ENCODE measurements at regions not wholly inside any gene's neighbourhood (a gene's known extent, or its start where the extent isn't known, plus 50 kb on each side); places are given as distances from the start of the nearest gene placed in this dataset.

DNA sequence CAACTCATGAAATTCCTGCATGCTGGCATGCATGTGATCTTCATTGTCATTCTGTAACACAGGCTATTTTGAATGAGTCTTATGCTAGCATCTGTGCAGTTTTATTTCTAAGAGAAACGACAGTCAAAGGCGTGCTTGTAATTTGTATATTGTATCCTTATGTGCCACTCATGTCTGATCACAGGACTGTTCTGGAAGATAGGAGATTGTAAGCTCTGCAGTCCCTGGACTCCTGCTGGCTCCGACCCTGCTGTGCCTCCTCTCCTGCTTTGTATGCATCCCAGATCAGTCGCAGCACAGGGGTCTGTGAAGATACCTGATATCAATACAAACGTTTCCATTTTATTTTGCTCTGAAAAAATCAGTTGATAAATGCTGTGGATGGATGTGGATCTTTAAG lies 653.1 kb downstream of the LIG4 start:
- Histone ChIP-seq H3K9me3 (replicated peaks) (no peaks in the 10 kb centered on the region), H3K4me3 (no peak overlapping the region), H3K27ac (replicated peaks) (no peak overlapping the region), H3K36me3 (no peaks in the 10 kb centered on the region), H3K4me1 (no peaks in the 10 kb centered on the region), H3K27me3 (ENCODE audit: low read depth) (no peaks in the 10 kb centered on the region)
- DNase-seq, result no peak
- intact Hi-C loops (cut with micrococcal nuclease), result no loop called here
- TF ChIP-seq, protein P1, sequence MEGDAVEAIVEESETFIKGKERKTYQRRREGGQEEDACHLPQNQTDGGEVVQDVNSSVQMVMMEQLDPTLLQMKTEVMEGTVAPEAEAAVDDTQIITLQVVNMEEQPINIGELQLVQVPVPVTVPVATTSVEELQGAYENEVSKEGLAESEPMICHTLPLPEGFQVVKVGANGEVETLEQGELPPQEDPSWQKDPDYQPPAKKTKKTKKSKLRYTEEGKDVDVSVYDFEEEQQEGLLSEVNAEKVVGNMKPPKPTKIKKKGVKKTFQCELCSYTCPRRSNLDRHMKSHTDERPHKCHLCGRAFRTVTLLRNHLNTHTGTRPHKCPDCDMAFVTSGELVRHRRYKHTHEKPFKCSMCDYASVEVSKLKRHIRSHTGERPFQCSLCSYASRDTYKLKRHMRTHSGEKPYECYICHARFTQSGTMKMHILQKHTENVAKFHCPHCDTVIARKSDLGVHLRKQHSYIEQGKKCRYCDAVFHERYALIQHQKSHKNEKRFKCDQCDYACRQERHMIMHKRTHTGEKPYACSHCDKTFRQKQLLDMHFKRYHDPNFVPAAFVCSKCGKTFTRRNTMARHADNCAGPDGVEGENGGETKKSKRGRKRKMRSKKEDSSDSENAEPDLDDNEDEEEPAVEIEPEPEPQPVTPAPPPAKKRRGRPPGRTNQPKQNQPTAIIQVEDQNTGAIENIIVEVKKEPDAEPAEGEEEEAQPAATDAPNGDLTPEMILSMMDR (IDR thresholded peaks at IDR 0.05; ENCODE audit: borderline replicate concordance), result no peak

DNA sequence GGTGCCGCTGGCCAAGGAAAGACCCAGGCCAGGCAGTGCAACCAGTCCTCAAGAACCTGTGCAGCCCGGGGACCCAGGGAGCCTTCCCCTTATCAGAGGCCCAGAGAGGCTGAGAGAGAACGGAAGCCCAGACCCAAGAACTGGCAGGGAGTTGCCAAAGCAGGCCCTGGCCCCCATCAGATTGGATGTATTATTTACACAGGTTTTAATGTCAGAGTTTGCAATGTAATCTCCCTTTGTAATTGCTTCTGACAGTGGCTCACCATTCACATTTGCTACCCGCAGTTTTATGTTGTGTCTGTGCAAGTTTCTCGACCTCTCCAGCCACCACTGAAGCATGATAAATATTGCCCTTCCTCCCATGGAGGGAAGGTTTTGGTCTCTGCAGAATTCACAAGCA lies 660.9 kb downstream of the LIG4 start:
- Histone ChIP-seq H3K9me3 (replicated peaks) (no peaks in the 10 kb centered on the region), H3K27me3 (ENCODE audit: low read depth) (no peaks in the 10 kb centered on the region), H3K4me1 (no peaks in the 10 kb centered on the region), H3K27ac (replicated peaks) (no peak overlapping the region), H3K36me3 (no peaks in the 10 kb centered on the region), H3K4me3 (no peak overlapping the region)
- DNase-seq, result no peak
- intact Hi-C loops (cut with micrococcal nuclease), result no loop called here
- TF ChIP-seq, protein P1 (IDR thresholded peaks at IDR 0.05; ENCODE audit: borderline replicate concordance), result no peak

DNA sequence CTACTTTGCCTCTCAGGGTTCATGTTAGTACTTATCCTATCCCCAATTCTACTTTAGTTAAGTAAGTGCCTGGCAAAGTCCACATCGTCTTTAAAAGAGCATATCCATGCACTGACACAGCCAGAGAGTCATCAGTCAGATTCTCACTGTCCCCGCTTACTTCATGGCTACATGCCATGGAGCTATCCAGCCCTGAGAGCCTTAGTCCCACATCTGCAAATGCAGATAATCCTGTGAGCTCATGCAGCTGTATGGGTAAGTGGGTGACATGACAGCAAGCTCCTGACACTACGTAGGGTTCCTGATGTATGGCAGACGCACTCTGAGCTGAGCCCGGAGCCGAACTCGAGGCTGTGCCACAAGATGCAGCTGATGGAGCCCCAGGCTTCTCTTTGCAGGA lies 661.5 kb downstream of the LIG4 start:
- Histone ChIP-seq H3K9me3 (replicated peaks) (no peaks in the 10 kb centered on the region), H3K36me3 (no peaks in the 10 kb centered on the region), H3K27me3 (ENCODE audit: low read depth) (no peaks in the 10 kb centered on the region), H3K4me3 (no peak overlapping the region), H3K27ac (replicated peaks) (no peak overlapping the region), H3K4me1 (no peaks in the 10 kb centered on the region)
- TF ChIP-seq, protein P1 (IDR thresholded peaks at IDR 0.05; ENCODE audit: borderline replicate concordance), result no peak
- no peak for DNase-seq
- intact Hi-C loops (cut with micrococcal nuclease), result no loop called here

DNA sequence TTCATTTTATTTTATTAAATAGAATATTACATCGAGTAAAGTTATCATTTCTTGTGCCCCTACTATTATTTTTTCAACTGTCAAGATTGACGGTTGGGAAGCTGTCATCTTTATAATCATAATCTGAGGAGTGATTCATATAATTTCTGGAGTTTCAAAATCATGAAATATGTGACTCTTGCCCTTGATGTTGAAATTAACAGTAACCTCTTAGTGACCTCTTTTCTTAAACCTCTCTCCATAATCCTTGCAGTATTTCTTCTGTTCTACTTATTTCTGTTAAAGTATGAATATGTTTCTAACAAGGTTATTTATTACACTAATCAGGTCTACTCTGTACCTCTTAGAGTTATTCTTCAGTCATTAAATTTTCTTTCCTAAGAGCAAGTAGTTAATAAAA lies 663.8 kb downstream of the LIG4 start:
- Histone ChIP-seq H3K27me3 (ENCODE audit: low read depth) (no peaks in the 10 kb centered on the region), H3K9me3 (replicated peaks) (no peaks in the 10 kb centered on the region), H3K4me1 (no peaks in the 10 kb centered on the region), H3K4me3 (no peak overlapping the region), H3K36me3 (no peaks in the 10 kb centered on the region), H3K27ac (replicated peaks) (no peak overlapping the region)
- no peak for DNase-seq
- TF ChIP-seq, protein P1 (IDR thresholded peaks at IDR 0.05; ENCODE audit: borderline replicate concordance), result no peak
- intact Hi-C loops (cut with micrococcal nuclease), result no loop called here

DNA sequence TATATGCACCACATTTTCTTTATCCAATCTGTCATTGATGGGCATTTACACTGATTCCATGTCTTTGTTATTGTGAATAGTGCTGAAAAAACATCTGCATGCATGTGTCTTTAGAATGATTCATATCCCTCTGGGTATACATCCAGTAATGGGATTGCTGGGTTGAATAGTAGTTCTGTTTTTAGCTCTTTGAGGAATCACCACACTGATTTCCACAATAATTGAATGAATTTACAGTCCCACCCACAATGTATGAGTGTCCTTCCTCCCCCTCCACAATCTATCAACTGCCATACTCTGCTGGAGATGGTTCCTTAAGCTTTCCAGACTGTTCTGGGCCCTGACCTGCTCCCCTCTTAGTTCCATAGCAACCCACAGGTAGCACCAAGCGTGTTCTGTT lies 667.0 kb downstream of the LIG4 start:
- H3K27me3 ChIP-seq (ENCODE audit: low read depth), result no peaks in the 10 kb centered on the region
- TF ChIP-seq, protein P1 (IDR thresholded peaks at IDR 0.05; ENCODE audit: borderline replicate concordance), result no peak
- DNase-seq, result no peak
- H3K27ac ChIP-seq (replicated peaks), result no peak overlapping the region
- H3K4me1 ChIP-seq, result no peaks in the 10 kb centered on the region
- intact Hi-C loops (cut with micrococcal nuclease), result no loop called here
- H3K9me3 ChIP-seq (replicated peaks), result peaks cover 10% of the 10 kb centered on the region
- H3K36me3 ChIP-seq, result no peaks in the 10 kb centered on the region
- no peak overlapping the region for H3K4me3 ChIP-seq

Measured in left ventricle myocardium inferior (tissue), 1 donor.